K562 (cell line): ENCODE measurements at regions not wholly inside any gene's neighbourhood (a gene's known extent, or its start where the extent isn't known, plus 50 kb on each side); places are given as distances from the start of the nearest gene placed in this dataset.

Experiments used
- ATF1 ChIP-seq, 2 experiments: fragments of 450-650 bp in 1 of 2; IDR thresholded peaks; 2 replicates each; pipeline ENCODE4 v1.6.1; 2016; ENCODE audit warnings: missing compliant biosample characterization in 1 of 2, missing genetic modification characterization in 1 of 2
- CREM ChIP-seq: IDR thresholded peaks from 2 replicates; pipeline ENCODE4 v1.6.1; 2014; ENCODE audit warnings: antibody characterized with exemption, low read depth
- DACH1 ChIP-seq: fragments of 450-650 bp; IDR thresholded peaks from 2 replicates; pipeline ENCODE4 v1.6.1; 2018; ENCODE audit not compliant: partially characterized antibody
- ETV1 ChIP-seq: fragments of 450-650 bp; conservative IDR thresholded peaks from 2 replicates; pipeline ENCODE4 v1.6.1; 2016; ENCODE audit warnings: missing genetic modification characterization, control low read depth, low read depth, missing compliant biosample characterization
- NFRKB ChIP-seq: fragments of 450-650 bp; IDR thresholded peaks from 2 replicates; pipeline ENCODE4 v1.6.1; 2016; ENCODE audit warnings: low read depth
- RB1 ChIP-seq: fragments of 450-650 bp; IDR thresholded peaks from 2 replicates; pipeline ENCODE4 v1.6.1; 2017; ENCODE audit warnings: low read depth, mild to moderate bottlenecking
- TCF7L2 ChIP-seq: fragments of 150-350 bp; IDR thresholded peaks from 2 replicates; pipeline ENCODE4 v1.6.1; 2016; ENCODE audit warnings: low read depth, mild to moderate bottlenecking, low read length, moderate library complexity
- TF ChIP-seq, protein P1 (sequence below), 3 experiments: IDR thresholded peaks in 2 of 3; conservative IDR thresholded peaks in 1 of 3; 2 replicates each; pipeline ENCODE4 v1.5.1; 2011 to 2012; ENCODE audit warnings: low read length in 3 of 3, mild to moderate bottlenecking in 3 of 3, control low read depth in 2 of 3, improper control_type of control experiment in 1 of 3, inconsistent platforms in 1 of 3, low read depth in 1 of 3, mixed read lengths in 1 of 3, moderate library complexity in 1 of 3; ENCODE audit not compliant: insufficient read depth in 2 of 3
- TF ChIP-seq, protein P2 (sequence below), 2 experiments: fragments of 150-350 bp in 1 of 2; IDR thresholded peaks; 2 replicates each; pipeline ENCODE4 v1.6.1; 2012 to 2016; ENCODE audit warnings: low read depth in 2 of 2, low read length in 2 of 2, mild to moderate bottlenecking in 1 of 2, moderate library complexity in 1 of 2
- TF ChIP-seq, protein P3 (sequence below), 2 experiments: fragments of 450-650 bp; IDR thresholded peaks; 2 replicates each; pipeline ENCODE4 v1.6.1; 2016; ENCODE audit warnings: mild to moderate bottlenecking in 2 of 2, borderline replicate concordance in 1 of 2, low read depth in 1 of 2, moderate library complexity in 1 of 2
- TF ChIP-seq, protein P4 (sequence below): fragments of 450-650 bp; formaldehyde crosslinking; IDR thresholded peaks from 2 replicates; pipeline ENCODE4 v1.4.0; 2020; ENCODE audit warnings: mild to moderate bottlenecking, moderate library complexity

DNA sequence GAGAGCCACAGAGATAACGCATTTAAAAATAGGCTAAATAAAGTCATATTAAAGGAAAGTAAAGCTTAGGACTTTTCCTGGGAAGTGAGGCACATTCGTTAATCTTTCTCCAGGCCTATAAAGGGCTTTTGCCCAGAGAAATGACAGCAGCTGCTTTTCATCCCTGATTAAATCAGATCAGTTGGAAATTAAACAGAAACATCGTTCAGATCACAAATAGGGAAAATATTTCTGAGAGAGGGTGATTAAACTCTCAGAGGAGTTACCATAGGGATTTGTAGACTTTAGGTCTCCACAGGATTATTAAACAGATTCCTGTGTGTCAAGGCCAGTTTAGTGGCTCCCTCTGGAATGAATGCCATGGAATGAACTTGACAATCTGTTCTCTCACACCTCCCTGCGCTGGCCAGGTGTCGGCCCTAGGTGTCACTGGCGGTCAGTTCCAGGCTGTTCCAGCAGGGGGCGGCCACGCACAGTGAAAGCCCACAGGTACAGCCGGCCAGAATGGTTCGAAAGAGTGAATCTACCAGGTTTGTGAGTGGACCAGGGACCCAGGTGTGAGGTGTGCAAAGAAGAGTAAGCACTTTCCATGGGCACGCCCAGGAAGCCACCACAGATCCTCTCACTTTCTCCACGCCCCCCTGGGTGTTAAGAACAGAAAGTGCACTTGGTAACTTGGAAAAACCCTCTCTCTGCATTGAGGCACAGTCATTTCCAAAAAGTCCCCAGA lies 253.0 kb upstream of the RASGRP1 start (continued):
- TF ChIP-seq, protein P1, sequence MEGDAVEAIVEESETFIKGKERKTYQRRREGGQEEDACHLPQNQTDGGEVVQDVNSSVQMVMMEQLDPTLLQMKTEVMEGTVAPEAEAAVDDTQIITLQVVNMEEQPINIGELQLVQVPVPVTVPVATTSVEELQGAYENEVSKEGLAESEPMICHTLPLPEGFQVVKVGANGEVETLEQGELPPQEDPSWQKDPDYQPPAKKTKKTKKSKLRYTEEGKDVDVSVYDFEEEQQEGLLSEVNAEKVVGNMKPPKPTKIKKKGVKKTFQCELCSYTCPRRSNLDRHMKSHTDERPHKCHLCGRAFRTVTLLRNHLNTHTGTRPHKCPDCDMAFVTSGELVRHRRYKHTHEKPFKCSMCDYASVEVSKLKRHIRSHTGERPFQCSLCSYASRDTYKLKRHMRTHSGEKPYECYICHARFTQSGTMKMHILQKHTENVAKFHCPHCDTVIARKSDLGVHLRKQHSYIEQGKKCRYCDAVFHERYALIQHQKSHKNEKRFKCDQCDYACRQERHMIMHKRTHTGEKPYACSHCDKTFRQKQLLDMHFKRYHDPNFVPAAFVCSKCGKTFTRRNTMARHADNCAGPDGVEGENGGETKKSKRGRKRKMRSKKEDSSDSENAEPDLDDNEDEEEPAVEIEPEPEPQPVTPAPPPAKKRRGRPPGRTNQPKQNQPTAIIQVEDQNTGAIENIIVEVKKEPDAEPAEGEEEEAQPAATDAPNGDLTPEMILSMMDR (IDR thresholded peaks at IDR 0.05 in 2 of 3, conservative IDR thresholded peaks at IDR 0.05 in 1 of 3; ENCODE audit: insufficient read depth in 2 of 3, low read depth in 1 of 3, low read length in 3 of 3): peak; percentile 99 to 100 (median 99)
- TF ChIP-seq CREM: 0 out of 2 replicates have a peak, but pooled peaks have one; percentile 13
- TF ChIP-seq, protein P2, sequence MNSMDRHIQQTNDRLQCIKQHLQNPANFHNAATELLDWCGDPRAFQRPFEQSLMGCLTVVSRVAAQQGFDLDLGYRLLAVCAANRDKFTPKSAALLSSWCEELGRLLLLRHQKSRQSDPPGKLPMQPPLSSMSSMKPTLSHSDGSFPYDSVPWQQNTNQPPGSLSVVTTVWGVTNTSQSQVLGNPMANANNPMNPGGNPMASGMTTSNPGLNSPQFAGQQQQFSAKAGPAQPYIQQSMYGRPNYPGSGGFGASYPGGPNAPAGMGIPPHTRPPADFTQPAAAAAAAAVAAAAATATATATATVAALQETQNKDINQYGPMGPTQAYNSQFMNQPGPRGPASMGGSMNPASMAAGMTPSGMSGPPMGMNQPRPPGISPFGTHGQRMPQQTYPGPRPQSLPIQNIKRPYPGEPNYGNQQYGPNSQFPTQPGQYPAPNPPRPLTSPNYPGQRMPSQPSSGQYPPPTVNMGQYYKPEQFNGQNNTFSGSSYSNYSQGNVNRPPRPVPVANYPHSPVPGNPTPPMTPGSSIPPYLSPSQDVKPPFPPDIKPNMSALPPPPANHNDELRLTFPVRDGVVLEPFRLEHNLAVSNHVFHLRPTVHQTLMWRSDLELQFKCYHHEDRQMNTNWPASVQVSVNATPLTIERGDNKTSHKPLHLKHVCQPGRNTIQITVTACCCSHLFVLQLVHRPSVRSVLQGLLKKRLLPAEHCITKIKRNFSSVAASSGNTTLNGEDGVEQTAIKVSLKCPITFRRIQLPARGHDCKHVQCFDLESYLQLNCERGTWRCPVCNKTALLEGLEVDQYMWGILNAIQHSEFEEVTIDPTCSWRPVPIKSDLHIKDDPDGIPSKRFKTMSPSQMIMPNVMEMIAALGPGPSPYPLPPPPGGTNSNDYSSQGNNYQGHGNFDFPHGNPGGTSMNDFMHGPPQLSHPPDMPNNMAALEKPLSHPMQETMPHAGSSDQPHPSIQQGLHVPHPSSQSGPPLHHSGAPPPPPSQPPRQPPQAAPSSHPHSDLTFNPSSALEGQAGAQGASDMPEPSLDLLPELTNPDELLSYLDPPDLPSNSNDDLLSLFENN (IDR thresholded peaks at IDR 0.05; ENCODE audit: low read depth in 2 of 2, low read length in 2 of 2): no peak
- peak; percentile 41; the same call in 1 of the 2 replicates for TF ChIP-seq RB1
- no peak for TF ChIP-seq ETV1 (tag)
- TF ChIP-seq, protein P3, sequence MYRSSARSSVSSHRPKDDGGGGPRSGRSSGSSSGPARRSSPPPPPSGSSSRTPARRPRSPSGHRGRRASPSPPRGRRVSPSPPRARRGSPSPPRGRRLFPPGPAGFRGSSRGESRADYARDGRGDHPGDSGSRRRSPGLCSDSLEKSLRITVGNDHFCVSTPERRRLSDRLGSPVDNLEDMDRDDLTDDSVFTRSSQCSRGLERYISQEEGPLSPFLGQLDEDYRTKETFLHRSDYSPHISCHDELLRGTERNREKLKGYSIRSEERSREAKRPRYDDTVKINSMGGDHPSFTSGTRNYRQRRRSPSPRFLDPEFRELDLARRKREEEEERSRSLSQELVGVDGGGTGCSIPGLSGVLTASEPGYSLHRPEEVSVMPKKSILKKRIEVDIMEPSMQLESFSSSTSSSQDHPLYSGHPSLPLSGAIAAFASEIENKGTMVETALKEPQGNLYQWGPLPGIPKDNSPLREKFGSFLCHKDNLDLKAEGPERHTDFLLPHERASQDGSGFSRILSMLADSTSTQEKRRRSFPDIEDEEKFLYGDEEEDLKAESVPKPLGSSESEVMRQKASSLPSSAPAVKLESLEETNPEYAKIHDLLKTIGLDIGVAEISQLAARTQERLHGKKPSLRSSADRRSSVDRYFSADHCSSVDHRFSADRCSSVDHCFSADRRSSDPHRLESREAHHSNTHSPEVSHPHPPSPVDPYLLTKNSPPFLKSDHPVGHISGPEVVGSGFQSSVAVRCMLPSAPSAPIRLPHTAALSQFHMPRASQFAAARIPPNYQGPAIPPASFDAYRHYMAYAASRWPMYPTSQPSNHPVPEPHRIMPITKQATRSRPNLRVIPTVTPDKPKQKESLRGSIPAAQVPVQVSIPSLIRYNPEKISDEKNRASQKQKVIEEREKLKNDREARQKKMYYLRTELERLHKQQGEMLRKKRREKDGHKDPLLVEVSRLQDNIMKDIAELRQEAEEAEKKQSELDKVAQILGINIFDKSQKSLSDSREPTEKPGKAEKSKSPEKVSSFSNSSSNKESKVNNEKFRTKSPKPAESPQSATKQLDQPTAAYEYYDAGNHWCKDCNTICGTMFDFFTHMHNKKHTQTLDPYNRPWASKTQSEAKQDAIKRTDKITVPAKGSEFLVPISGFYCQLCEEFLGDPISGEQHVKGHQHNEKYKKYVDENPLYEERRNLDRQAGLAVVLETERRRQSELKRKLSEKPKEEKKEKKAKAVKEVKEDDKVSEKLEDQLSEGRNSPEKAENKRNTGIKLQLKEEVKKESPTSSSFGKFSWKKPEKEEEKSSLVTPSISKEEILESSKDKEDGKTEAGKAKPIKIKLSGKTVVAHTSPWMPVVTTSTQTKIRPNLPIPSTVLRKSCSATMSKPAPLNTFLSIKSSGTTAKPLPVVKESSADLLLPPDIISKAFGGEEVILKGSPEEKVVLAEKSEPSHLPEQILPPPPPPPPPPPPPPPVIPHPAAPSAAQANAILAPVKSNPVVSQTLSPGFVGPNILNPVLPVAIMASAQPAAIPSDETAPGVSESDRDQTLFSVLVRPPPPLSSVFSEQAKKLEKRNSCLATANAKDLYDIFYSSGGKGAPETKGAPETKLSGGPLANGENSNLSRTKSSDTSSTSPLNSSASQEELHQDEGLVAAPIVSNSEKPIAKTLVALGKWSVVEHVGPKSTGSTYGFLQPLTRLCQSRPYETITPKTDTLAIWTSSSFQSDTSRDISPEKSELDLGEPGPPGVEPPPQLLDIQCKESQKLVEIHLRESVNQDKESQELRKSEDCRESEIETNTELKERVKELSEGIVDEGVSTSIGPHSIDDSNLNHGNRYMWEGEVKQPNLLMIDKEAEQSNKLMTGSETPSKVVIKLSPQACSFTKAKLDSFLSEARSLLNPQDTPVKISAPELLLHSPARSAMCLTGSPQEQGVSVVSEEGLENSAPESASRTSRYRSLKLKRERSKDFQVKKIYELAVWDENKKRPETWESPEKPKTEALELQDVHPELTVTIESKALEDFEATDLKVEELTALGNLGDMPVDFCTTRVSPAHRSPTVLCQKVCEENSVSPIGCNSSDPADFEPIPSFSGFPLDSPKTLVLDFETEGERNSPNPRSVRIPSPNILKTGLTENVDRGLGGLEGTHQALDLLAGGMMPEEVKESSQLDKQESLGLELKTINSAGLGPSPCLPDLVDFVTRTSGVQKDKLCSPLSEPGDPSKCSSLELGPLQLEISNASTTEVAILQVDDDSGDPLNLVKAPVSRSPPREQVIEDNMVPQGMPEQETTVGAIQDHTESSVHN (IDR thresholded peaks at IDR 0.05; ENCODE audit: borderline replicate concordance in 1 of 2, low read depth in 1 of 2): no peak
- no peak for TF ChIP-seq DACH1
- no peak for TF ChIP-seq NFRKB
- TF ChIP-seq TCF7L2: no peak
- TF ChIP-seq, protein P4, sequence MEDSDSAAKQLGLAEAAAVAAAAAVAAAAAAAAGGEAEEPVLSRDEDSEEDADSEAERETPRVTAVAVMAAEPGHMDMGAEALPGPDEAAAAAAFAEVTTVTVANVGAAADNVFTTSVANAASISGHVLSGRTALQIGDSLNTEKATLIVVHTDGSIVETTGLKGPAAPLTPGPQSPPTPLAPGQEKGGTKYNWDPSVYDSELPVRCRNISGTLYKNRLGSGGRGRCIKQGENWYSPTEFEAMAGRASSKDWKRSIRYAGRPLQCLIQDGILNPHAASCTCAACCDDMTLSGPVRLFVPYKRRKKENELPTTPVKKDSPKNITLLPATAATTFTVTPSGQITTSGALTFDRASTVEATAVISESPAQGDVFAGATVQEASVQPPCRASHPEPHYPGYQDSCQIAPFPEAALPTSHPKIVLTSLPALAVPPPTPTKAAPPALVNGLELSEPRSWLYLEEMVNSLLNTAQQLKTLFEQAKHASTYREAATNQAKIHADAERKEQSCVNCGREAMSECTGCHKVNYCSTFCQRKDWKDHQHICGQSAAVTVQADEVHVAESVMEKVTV: peak; percentile 50; the same call in 1 of the 2 replicates
- TF ChIP-seq ATF1 (CRISPR knock-in tag; IDR thresholded peaks at IDR 0.05): no peak
- TF ChIP-seq ATF1 (tag; IDR thresholded peaks at IDR 0.05): no peak
